Neural cell (in vitro differentiated cells): ENCODE measurements at regions not wholly inside any gene's neighbourhood (a gene's known extent, or its start where the extent isn't known, plus 50 kb on each side); places are given as distances from the start of the nearest gene placed in this dataset.

ENCODE experiments used
- H2AFZ ChIP-seq: fragments of 200-600, 300-800 bp; sonication (generic), shearing (Covaris generic); 2 replicates; pipeline ENCODE4 v1.6.0; 2014; ENCODE audit warnings: low read depth, mild to moderate bottlenecking, antibody characterized with exemption, low read length, moderate library complexity
- H3F3A ChIP-seq: fragments of 200-600 bp; shearing (Covaris generic); 2 replicates; pipeline ENCODE4 v1.6.1; 2016; ENCODE audit warnings: mild to moderate bottlenecking, moderate library complexity, mixed read lengths, antibody characterized with exemption, low read length; ENCODE audit not compliant: insufficient read depth, poor library complexity, severe bottlenecking
- H3K27ac ChIP-seq: fragments of 200-600, 300-800 bp; sonication (generic), shearing (Covaris generic); 2 replicates; pipeline ENCODE4 v1.5.1; 2014; ENCODE audit warnings: mild to moderate bottlenecking, low read length, moderate library complexity
- H3K27me3 ChIP-seq: fragments of 300-800, 200-600 bp; sonication (generic), shearing (Covaris generic); 2 replicates; pipeline ENCODE4 v1.6.0; 2014; ENCODE audit warnings: mild to moderate bottlenecking, low read depth, low read length, moderate library complexity; ENCODE audit not compliant: insufficient read depth
- H3K36me3 ChIP-seq: fragments of 300-800, 200-600 bp; sonication (generic), shearing (Covaris generic); 2 replicates; pipeline ENCODE4 v1.5.1; 2014; ENCODE audit warnings: mild to moderate bottlenecking, antibody characterized with exemption, low read length, moderate library complexity; ENCODE audit not compliant: insufficient read depth
- H3K4me2 ChIP-seq: fragments of 300-800, 200-600 bp; sonication (generic), shearing (Covaris generic); 2 replicates; pipeline ENCODE4 v1.6.0; 2014; ENCODE audit warnings: mild to moderate bottlenecking, low read length
- H3K4me3 ChIP-seq: fragments of 300-800, 200-600 bp; sonication (generic), shearing (Covaris generic); 2 replicates; pipeline ENCODE4 v1.5.1; 2014; ENCODE audit warnings: mild to moderate bottlenecking, low read length, moderate library complexity
- H3K79me2 ChIP-seq: fragments of 200-600 bp; shearing (Covaris generic); replicated peaks from 2 replicates; pipeline ENCODE4 v1.6.0; 2014; ENCODE audit warnings: mild to moderate bottlenecking, low read length, moderate library complexity; ENCODE audit not compliant: insufficient read depth
- H3K9ac ChIP-seq: fragments of 300-800, 200-600 bp; sonication (generic), shearing (Covaris generic); 2 replicates; pipeline ENCODE4 v1.6.1; 2016; ENCODE audit warnings: mild to moderate bottlenecking, low read length, mixed read lengths
- H3K9me2 ChIP-seq: fragments of 200-600 bp; shearing (Covaris generic); 2 replicates; pipeline ENCODE4 v1.6.1; 2016; ENCODE audit warnings: mild to moderate bottlenecking, low read length, mixed read lengths; ENCODE audit not compliant: insufficient read depth
- H3K9me3 ChIP-seq: fragments of 200-600, 300-800 bp; sonication (generic), shearing (Covaris generic); 2 replicates; pipeline ENCODE4 v1.6.1; 2016; ENCODE audit warnings: mild to moderate bottlenecking, mixed run types, low read length, moderate library complexity, mixed read lengths
- H4K20me1 ChIP-seq: fragments of 200-600 bp; shearing (Covaris generic); 2 replicates; pipeline ENCODE4 v1.6.1; 2016; ENCODE audit warnings: mild to moderate bottlenecking, mixed run types; ENCODE audit not compliant: insufficient read depth
- EP300 ChIP-seq: fragments of 450-650 bp; conservative IDR thresholded peaks from 2 replicates; pipeline ENCODE4 v1.6.1; 2014; ENCODE audit warnings: antibody characterized with exemption, mild to moderate bottlenecking, moderate library complexity; ENCODE audit not compliant: poor library complexity, severe bottlenecking
- EZH2 ChIP-seq: fragments of 200-600, 300-800 bp; shearing (Covaris generic), sonication (generic); IDR thresholded peaks from 2 replicates; pipeline ENCODE4 v1.6.1; 2014; ENCODE audit warnings: antibody characterized with exemption, low read length, borderline replicate concordance, mild to moderate bottlenecking; ENCODE audit not compliant: insufficient read depth, poor library complexity, severe bottlenecking
- MXI1 ChIP-seq: fragments of 450-650 bp; conservative IDR thresholded peaks from 2 replicates; pipeline ENCODE4 v1.6.1; 2014; ENCODE audit warnings: antibody characterized with exemption, mild to moderate bottlenecking; ENCODE audit not compliant: poor library complexity, severe bottlenecking
- POLR2AphosphoS5 ChIP-seq: IDR thresholded peaks from 2 replicates; pipeline ENCODE4 v1.6.1; 2012
- RAD21 ChIP-seq: fragments of 450-650 bp; conservative IDR thresholded peaks from 2 replicates; pipeline ENCODE4 v1.6.1; 2014; ENCODE audit warnings: antibody characterized with exemption, mild to moderate bottlenecking, moderate library complexity
- SMC3 ChIP-seq: fragments of 450-650 bp; conservative IDR thresholded peaks from 2 replicates; pipeline ENCODE4 v1.6.1; 2014; ENCODE audit warnings: antibody characterized with exemption, mild to moderate bottlenecking, moderate library complexity; ENCODE audit not compliant: poor library complexity
- TAF1 ChIP-seq: IDR thresholded peaks from 2 replicates; pipeline ENCODE4 v1.6.1; 2012; ENCODE audit warnings: low read depth
- TF ChIP-seq, protein P1 (sequence below): fragments of 450-650 bp; IDR thresholded peaks from 2 replicates; pipeline ENCODE4 v1.5.1; 2014; ENCODE audit warnings: antibody characterized with exemption, mild to moderate bottlenecking, moderate library complexity; ENCODE audit not compliant: poor library complexity, severe bottlenecking
- TF ChIP-seq, protein P2 (sequence below): IDR thresholded peaks from 2 replicates; pipeline ENCODE4 v1.6.1; 2012; ENCODE audit warnings: borderline replicate concordance

DNA sequence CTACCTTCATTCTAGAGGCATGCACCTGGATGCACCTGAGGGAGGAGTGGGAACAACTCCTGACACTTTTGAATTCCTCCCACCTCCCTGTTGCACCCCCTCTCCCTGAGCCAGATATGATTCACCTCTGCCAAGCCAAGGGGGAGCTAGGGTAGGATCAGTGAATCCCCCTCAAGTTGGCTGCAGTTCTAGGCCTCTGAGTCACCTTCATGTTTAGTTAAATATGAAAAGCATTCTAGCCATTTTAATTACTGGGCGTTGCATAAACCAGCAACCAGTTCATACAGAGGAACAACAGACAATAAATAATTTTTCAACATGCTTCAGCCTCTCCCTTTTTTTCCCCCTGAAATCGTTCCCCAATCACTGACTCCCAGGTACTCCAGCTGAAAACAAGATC lies 1440.2 kb downstream of the ADGRL3 start:
- TF ChIP-seq RAD21 (no peak), MXI1 (no peak), EZH2 (no peak), EP300 (no peak), POLR2AphosphoS5 (no peak), SMC3 (no peak), TAF1 (no peak)
- TF ChIP-seq, protein P1, sequence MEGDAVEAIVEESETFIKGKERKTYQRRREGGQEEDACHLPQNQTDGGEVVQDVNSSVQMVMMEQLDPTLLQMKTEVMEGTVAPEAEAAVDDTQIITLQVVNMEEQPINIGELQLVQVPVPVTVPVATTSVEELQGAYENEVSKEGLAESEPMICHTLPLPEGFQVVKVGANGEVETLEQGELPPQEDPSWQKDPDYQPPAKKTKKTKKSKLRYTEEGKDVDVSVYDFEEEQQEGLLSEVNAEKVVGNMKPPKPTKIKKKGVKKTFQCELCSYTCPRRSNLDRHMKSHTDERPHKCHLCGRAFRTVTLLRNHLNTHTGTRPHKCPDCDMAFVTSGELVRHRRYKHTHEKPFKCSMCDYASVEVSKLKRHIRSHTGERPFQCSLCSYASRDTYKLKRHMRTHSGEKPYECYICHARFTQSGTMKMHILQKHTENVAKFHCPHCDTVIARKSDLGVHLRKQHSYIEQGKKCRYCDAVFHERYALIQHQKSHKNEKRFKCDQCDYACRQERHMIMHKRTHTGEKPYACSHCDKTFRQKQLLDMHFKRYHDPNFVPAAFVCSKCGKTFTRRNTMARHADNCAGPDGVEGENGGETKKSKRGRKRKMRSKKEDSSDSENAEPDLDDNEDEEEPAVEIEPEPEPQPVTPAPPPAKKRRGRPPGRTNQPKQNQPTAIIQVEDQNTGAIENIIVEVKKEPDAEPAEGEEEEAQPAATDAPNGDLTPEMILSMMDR = no peak
- TF ChIP-seq, protein P2, sequence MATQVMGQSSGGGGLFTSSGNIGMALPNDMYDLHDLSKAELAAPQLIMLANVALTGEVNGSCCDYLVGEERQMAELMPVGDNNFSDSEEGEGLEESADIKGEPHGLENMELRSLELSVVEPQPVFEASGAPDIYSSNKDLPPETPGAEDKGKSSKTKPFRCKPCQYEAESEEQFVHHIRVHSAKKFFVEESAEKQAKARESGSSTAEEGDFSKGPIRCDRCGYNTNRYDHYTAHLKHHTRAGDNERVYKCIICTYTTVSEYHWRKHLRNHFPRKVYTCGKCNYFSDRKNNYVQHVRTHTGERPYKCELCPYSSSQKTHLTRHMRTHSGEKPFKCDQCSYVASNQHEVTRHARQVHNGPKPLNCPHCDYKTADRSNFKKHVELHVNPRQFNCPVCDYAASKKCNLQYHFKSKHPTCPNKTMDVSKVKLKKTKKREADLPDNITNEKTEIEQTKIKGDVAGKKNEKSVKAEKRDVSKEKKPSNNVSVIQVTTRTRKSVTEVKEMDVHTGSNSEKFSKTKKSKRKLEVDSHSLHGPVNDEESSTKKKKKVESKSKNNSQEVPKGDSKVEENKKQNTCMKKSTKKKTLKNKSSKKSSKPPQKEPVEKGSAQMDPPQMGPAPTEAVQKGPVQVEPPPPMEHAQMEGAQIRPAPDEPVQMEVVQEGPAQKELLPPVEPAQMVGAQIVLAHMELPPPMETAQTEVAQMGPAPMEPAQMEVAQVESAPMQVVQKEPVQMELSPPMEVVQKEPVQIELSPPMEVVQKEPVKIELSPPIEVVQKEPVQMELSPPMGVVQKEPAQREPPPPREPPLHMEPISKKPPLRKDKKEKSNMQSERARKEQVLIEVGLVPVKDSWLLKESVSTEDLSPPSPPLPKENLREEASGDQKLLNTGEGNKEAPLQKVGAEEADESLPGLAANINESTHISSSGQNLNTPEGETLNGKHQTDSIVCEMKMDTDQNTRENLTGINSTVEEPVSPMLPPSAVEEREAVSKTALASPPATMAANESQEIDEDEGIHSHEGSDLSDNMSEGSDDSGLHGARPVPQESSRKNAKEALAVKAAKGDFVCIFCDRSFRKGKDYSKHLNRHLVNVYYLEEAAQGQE = no peak
- H2AFZ ChIP-seq = no peak overlapping the region
- no peak overlapping the region for H3K4me3 ChIP-seq
- H4K20me1 ChIP-seq = no peaks in the 10 kb centered on the region
- H3F3A ChIP-seq = no peaks in the 10 kb centered on the region
- H3K4me2 ChIP-seq = no peak overlapping the region
- no peaks in the 10 kb centered on the region for H3K9me2 ChIP-seq
- no peaks in the 10 kb centered on the region for H3K27me3 ChIP-seq
- H3K9me3 ChIP-seq = no peaks in the 10 kb centered on the region
- H3K36me3 ChIP-seq = no peaks in the 10 kb centered on the region
- H3K79me2 ChIP-seq = no peaks in the 10 kb centered on the region
- H3K27ac ChIP-seq = no peak overlapping the region
- H3K9ac ChIP-seq = no peak overlapping the region

DNA sequence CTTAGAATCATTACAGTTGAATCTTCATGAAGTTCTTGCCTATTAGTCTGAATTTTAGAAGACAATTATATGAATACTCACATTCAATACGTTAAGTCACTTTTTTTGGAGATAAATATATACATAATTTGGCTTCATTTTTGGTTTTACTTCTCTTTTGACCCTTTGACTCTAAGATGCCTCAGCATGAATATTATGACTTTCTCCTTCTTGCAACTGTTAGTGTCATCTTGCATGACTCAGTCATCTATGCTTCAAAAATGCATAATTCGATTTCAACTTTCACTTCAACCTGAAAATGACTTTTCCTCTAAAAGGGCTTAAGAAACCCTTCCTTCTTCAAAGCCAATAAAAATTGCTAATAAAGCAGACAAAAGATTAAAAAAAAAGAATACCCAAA lies 1427.5 kb downstream of the ADGRL3 start:
- H3K4me3 ChIP-seq = no peak overlapping the region
- no peak overlapping the region for H3K9ac ChIP-seq
- no peak overlapping the region for H2AFZ ChIP-seq
- H3K27me3 ChIP-seq = no peaks in the 10 kb centered on the region
- no peaks in the 10 kb centered on the region for H3K9me3 ChIP-seq
- no peaks in the 10 kb centered on the region for H3K79me2 ChIP-seq
- H3K27ac ChIP-seq = no peak overlapping the region
- H3K9me2 ChIP-seq = no peaks in the 10 kb centered on the region
- TF ChIP-seq POLR2AphosphoS5 = no peak
- TF ChIP-seq SMC3 = no peak
- TF ChIP-seq EP300 = no peak
- TF ChIP-seq, protein P2 = no peak
- no peak overlapping the region for H3K4me2 ChIP-seq
- H4K20me1 ChIP-seq = no peaks in the 10 kb centered on the region
- H3F3A ChIP-seq = no peaks in the 10 kb centered on the region
- no peaks in the 10 kb centered on the region for H3K36me3 ChIP-seq
